ENCODE measurements at regions not wholly inside any gene's neighbourhood (a gene's known extent, or its start where the extent isn't known, plus 50 kb on each side); places are given as distances from the start of the nearest gene placed in this dataset.
"Not testable (repeated sequence)": the region's sequence is repeated elsewhere in the genome, so short reads cannot be mapped to it uniquely, and the experiment has no call there.

- DNase-seq (ENCODE audit: low read depth in 3 of 3, low spot score in 2 of 3) = not testable (repeated sequence)
These were observed 1093.1 kb upstream of the DEFB115 start for GRCh38 chr20:30164389-30164788.

- no peak for DNase-seq (ENCODE audit: low read depth in 3 of 3, low spot score in 2 of 3)
These were observed 1089.9 kb upstream of the DEFB115 start for GRCh38 chr20:30167540-30167939.

GRCh38 chr20:30168025-30168799 lies 1089.3 kb upstream of the DEFB115 start:
- no peak for DNase-seq (ENCODE audit: low read depth in 3 of 3, low spot score in 2 of 3)

- DNase-seq (ENCODE audit: low read depth in 3 of 3, low spot score in 2 of 3) = no peak
These were observed 1088.7 kb upstream of the DEFB115 start for GRCh38 chr20:30168800-30169138.

- DNase-seq (ENCODE audit: low read depth in 3 of 3, low spot score in 2 of 3) = no peak
These were observed 1081.8 kb upstream of the DEFB115 start for GRCh38 chr20:30175681-30176080.

GRCh38 chr20:30183124-30183523 lies 1074.3 kb upstream of the DEFB115 start:
- not testable (repeated sequence) for DNase-seq (ENCODE audit: low read depth in 3 of 3, low spot score in 2 of 3)

- not testable (repeated sequence) for DNase-seq (ENCODE audit: low read depth in 3 of 3, low spot score in 2 of 3)
These were observed 1065.7 kb upstream of the DEFB115 start for GRCh38 chr20:30191785-30192184.

- DNase-seq (ENCODE audit: low read depth in 3 of 3, low spot score in 2 of 3) = not testable (repeated sequence)
These were observed 1023.0 kb upstream of the DEFB115 start for GRCh38 chr20:30234477-30234876.

GRCh38 chr20:30275073-30275472 lies 982.4 kb upstream of the DEFB115 start:
- DNase-seq (ENCODE audit: low read depth in 3 of 3, low spot score in 2 of 3) = not testable (repeated sequence)

GRCh38 chr20:30281584-30282197 lies 975.8 kb upstream of the DEFB115 start:
- DNase-seq (ENCODE audit: low read depth in 3 of 3, low spot score in 2 of 3) = no peak

GRCh38 chr20:30283476-30284280 lies 973.8 kb upstream of the DEFB115 start:
- peak in 1 of 3 donors; percentile 71 for DNase-seq (ENCODE audit: low read depth in 3 of 3, low spot score in 2 of 3)

- no peak for DNase-seq (ENCODE audit: low read depth in 3 of 3, low spot score in 2 of 3)
These were observed 973.1 kb upstream of the DEFB115 start for GRCh38 chr20:30284281-30284905.

- no peak for DNase-seq (ENCODE audit: low read depth in 3 of 3, low spot score in 2 of 3)
These were observed 971.8 kb upstream of the DEFB115 start for GRCh38 chr20:30285677-30286076.

GRCh38 chr20:30286157-30286556 lies 971.3 kb upstream of the DEFB115 start:
- DNase-seq (ENCODE audit: low read depth in 3 of 3, low spot score in 2 of 3) = no peak

- not testable (repeated sequence) for DNase-seq (ENCODE audit: low read depth in 3 of 3, low spot score in 2 of 3)
These were observed 970.0 kb upstream of the DEFB115 start for GRCh38 chr20:30287459-30287858.

- no peak for DNase-seq (ENCODE audit: low read depth in 3 of 3, low spot score in 2 of 3)
These were observed 969.1 kb upstream of the DEFB115 start for GRCh38 chr20:30288346-30288745.

- DNase-seq (ENCODE audit: low read depth in 3 of 3, low spot score in 2 of 3) = not testable (repeated sequence)
These were observed 968.4 kb upstream of the DEFB115 start for GRCh38 chr20:30289049-30289448.

- not testable (repeated sequence) for DNase-seq (ENCODE audit: low read depth in 3 of 3, low spot score in 2 of 3)
These were observed 967.7 kb upstream of the DEFB115 start for GRCh38 chr20:30289711-30290141.

GRCh38 chr20:30290361-30291063 lies 967.0 kb upstream of the DEFB115 start:
- DNase-seq (ENCODE audit: low read depth in 3 of 3, low spot score in 2 of 3) = peak in 1 of 3 donors; percentile 82

GRCh38 chr20:30291064-30291379 lies 966.4 kb upstream of the DEFB115 start:
- not testable (repeated sequence) for DNase-seq (ENCODE audit: low read depth in 3 of 3, low spot score in 2 of 3)
